OCI-LY3 (cell line): ENCODE measurements at regions not wholly inside any gene's neighbourhood (a gene's known extent, or its start where the extent isn't known, plus 50 kb on each side); places are given as distances from the start of the nearest gene placed in this dataset.

Experiments
- H2AFZ ChIP-seq: fragments of 200-600, 300-600 bp; shearing (Covaris generic); 2 replicates; pipeline ENCODE4 v1.6.0; 2014; ENCODE audit warnings: antibody characterized with exemption, low read depth, low read length
- H3K27ac ChIP-seq: fragments of 200-600, 300-600 bp; sonication (generic); 2 replicates; pipeline ENCODE4 v1.5.1; 2014; ENCODE audit warnings: mild to moderate bottlenecking, low read length, moderate library complexity, mixed read lengths
- H3K27me3 ChIP-seq: fragments of 200-600, 300-600 bp; sonication (generic); 2 replicates; pipeline ENCODE4 v1.6.1; 2014; ENCODE audit warnings: low read depth, low read length, mixed read lengths
- H3K36me3 ChIP-seq: fragments of 200-600, 300-600 bp; sonication (generic); replicated peaks from 2 replicates; pipeline ENCODE3; 2014; ENCODE audit warnings: low read depth, low read length, mixed read lengths
- H3K4me1 ChIP-seq: fragments of 300-600, 200-600 bp; sonication (generic); 2 replicates; pipeline ENCODE4 v1.6.1; 2014; ENCODE audit warnings: low read length, mixed read lengths
- H3K4me2 ChIP-seq: fragments of 200-600, 300-600 bp; sonication (generic); 2 replicates; pipeline ENCODE4 v1.6.1; 2014; ENCODE audit warnings: low read length, mixed read lengths
- H3K4me3 ChIP-seq: fragments of 300-600, 200-600 bp; sonication (generic); 2 replicates; pipeline ENCODE4 v1.5.1; 2014; ENCODE audit warnings: antibody characterized with exemption, mild to moderate bottlenecking, low read length, moderate library complexity
- H3K79me2 ChIP-seq: fragments of 300-600, 200-600 bp; shearing (Covaris generic); 2 replicates; pipeline ENCODE4 v1.6.1; 2014; ENCODE audit warnings: mild to moderate bottlenecking, low read length, mixed read lengths
- H3K9ac ChIP-seq: fragments of 300-600, 200-600 bp; shearing (Covaris generic); 2 replicates; pipeline ENCODE4 v1.6.0; 2014; ENCODE audit warnings: mild to moderate bottlenecking, low read length, moderate library complexity
- H3K9me3 ChIP-seq: fragments of 200-600, 300-600 bp; shearing (Covaris generic); 2 replicates; pipeline ENCODE4 v1.6.1; 2014; ENCODE audit warnings: low read length, mixed read lengths; ENCODE audit not compliant: insufficient read depth
- H4K20me1 ChIP-seq: fragments of 200-600, 300-600 bp; sonication (generic); 2 replicates; pipeline ENCODE4 v1.6.1; 2016; ENCODE audit warnings: low read length, mixed read lengths; ENCODE audit not compliant: insufficient read depth
- EZH2phosphoT487 ChIP-seq: fragments of 200-600 bp; shearing (Covaris generic); IDR thresholded peaks from 2 replicates; pipeline ENCODE4 v1.6.1; 2018; ENCODE audit warnings: antibody characterized with exemption, mixed run types, low read depth
- TF ChIP-seq, protein P1 (sequence below): fragments of 200-600, 300-600 bp; sonication (generic); IDR thresholded peaks from 2 replicates; pipeline ENCODE4 v1.5.1; 2014; ENCODE audit warnings: antibody characterized with exemption, low read length, low read depth

- Histone ChIP-seq H3K9me3 (no peaks in the 10 kb centered on the region), H2AFZ (no peak overlapping the region), H3K4me3 (no peak overlapping the region), H3K36me3 (no peaks in the 10 kb centered on the region), H3K79me2 (no peaks in the 10 kb centered on the region), H3K4me2 (no peak overlapping the region), H3K9ac (no peak overlapping the region), H3K4me1 (peaks cover 30% of the 10 kb centered on the region), H3K27me3 (peaks cover 91% of the 10 kb centered on the region), H4K20me1 (peaks cover 53% of the 10 kb centered on the region), H3K27ac (no peak overlapping the region)
- no peak for TF ChIP-seq EZH2phosphoT487
Observed at GRCh38 chr11:43555186-43555585, 125.4 kb upstream of the HSD17B12 start.

DNA sequence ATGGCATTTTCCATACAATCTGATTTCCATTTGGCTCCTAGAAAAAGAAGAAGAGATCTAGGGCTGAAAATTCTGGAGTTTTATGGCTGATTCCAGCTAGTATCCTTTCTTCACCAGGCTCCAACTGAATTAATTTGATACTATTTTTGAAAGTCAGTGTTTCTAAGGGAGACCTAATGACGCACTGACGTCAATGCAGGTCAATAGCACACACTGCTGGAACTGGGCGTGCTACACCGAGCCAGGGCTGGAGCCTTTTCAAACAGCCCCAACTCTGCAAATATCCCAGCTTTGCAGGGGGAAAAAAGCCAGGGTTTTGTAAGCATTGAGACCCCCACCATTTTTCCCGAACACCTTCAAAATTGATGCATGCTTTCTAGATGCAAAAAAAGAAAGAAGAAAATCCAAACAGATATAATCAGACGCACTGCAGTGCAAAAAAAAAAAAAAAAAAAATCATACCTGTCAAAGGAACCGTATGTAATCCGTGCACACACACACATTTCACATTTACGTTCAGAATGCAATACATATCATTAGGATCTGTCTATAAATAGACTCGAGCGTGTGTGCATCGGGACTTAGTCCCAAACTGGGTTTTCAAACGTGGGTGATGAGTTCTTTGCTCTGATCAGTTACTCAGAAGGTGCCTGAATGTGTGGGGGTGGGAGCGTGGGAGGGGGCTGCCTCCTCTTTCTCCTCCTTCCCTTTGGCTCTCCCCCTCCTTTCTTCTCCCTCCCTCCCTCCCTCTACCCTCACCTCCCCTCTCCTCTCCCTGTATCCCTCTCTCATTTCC is 124.5 kb upstream of the HSD17B12 start:
- Histone ChIP-seq H3K9ac (no peak overlapping the region), H3K4me3 (no peak overlapping the region), H4K20me1 (peaks cover 50% of the 10 kb centered on the region), H3K27ac (no peak overlapping the region), H2AFZ (no peak overlapping the region), H3K36me3 (no peaks in the 10 kb centered on the region), H3K79me2 (no peaks in the 10 kb centered on the region), H3K9me3 (no peaks in the 10 kb centered on the region), H3K4me2 (no peak overlapping the region), H3K4me1 (peaks cover 30% of the 10 kb centered on the region), H3K27me3 (peaks cover 91% of the 10 kb centered on the region)
- TF ChIP-seq, protein P1, sequence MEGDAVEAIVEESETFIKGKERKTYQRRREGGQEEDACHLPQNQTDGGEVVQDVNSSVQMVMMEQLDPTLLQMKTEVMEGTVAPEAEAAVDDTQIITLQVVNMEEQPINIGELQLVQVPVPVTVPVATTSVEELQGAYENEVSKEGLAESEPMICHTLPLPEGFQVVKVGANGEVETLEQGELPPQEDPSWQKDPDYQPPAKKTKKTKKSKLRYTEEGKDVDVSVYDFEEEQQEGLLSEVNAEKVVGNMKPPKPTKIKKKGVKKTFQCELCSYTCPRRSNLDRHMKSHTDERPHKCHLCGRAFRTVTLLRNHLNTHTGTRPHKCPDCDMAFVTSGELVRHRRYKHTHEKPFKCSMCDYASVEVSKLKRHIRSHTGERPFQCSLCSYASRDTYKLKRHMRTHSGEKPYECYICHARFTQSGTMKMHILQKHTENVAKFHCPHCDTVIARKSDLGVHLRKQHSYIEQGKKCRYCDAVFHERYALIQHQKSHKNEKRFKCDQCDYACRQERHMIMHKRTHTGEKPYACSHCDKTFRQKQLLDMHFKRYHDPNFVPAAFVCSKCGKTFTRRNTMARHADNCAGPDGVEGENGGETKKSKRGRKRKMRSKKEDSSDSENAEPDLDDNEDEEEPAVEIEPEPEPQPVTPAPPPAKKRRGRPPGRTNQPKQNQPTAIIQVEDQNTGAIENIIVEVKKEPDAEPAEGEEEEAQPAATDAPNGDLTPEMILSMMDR: no peak
- no peak for TF ChIP-seq EZH2phosphoT487

- TF ChIP-seq, protein P1: no peak
- no peak for TF ChIP-seq EZH2phosphoT487
- no peak overlapping the region for H3K4me3 ChIP-seq
- H3K9ac ChIP-seq: no peak overlapping the region
- H2AFZ ChIP-seq: no peak overlapping the region
- no peaks in the 10 kb centered on the region for H3K36me3 ChIP-seq
- no peaks in the 10 kb centered on the region for H3K79me2 ChIP-seq
- H4K20me1 ChIP-seq: peaks cover 42% of the 10 kb centered on the region
- H3K9me3 ChIP-seq: no peaks in the 10 kb centered on the region
- H3K4me1 ChIP-seq: peaks cover 30% of the 10 kb centered on the region
- H3K27ac ChIP-seq: no peak overlapping the region
- H3K4me2 ChIP-seq: no peak overlapping the region
- H3K27me3 ChIP-seq: peaks cover 91% of the 10 kb centered on the region
Observed at GRCh38 chr11:43556612-43557375, 123.7 kb upstream of the HSD17B12 start.

DNA sequence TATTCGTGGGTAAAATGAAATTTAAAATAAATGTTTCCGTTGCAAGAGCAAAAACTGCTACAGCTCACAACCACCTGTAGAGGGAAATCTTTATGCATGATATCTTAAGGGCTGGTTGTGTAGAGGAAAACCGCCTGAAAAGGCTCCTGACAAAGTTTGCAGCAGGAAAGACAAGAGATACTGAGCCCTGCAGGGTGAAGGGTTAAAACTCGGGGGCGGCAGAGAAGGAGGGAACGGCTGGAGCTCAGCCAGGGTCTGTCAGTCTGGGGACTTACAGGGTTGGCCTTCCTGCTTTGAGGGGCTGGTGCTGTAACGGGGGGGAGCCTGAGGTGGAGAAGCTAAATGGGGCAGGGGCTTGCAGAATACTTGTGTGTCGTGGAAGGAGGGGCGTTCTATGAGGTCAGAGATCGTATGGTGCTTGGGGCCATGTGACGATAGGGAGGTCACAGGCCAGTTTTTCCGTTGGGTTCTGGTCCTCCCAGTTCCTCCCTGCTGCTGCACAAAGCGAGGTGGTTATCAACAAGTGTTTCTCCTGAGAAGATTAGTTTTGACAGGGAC is 122.9 kb upstream of the HSD17B12 start:
- Histone ChIP-seq H3K27ac (no peak overlapping the region), H4K20me1 (peaks cover 40% of the 10 kb centered on the region), H3K79me2 (no peaks in the 10 kb centered on the region), H3K9me3 (no peaks in the 10 kb centered on the region), H3K4me1 (peaks cover 29% of the 10 kb centered on the region), H3K4me2 (peak overlapping the region; percentile 18; the same call in 1 of the 2 replicates), H3K4me3 (no peak overlapping the region), H3K9ac (no peak overlapping the region), H3K36me3 (no peaks in the 10 kb centered on the region), H2AFZ (no peak overlapping the region), H3K27me3 (peaks cover 93% of the 10 kb centered on the region)
- TF ChIP-seq EZH2phosphoT487: no peak
- TF ChIP-seq, protein P1: peak; percentile 39; the same call in 1 of the 2 replicates
